ENCODE measurements at regions not wholly inside any gene's neighbourhood (a gene's known extent, or its start where the extent isn't known, plus 50 kb on each side); places are given as distances from the start of the nearest gene placed in this dataset.
A peak's percentile ranks its signal among the peaks of the same experiment; 100 is the strongest.
"Not testable (repeated sequence)": the region's sequence is repeated elsewhere in the genome, so short reads cannot be mapped to it uniquely, and the experiment has no call there.

- H3K4me3 ChIP-seq (ENCODE audit: low read depth, low read length); H3K36me3 ChIP-seq (ENCODE audit: control insufficient read depth, insufficient read depth, low read length); H3K9me3 ChIP-seq; H3K4me1 Mint-ChIP-seq (ENCODE audit: low read depth, unreplicated experiment); POLR2A ChIA-PET; H3K36me3 Mint-ChIP-seq (ENCODE audit: insufficient read depth, unreplicated experiment); H3K4me3 Mint-ChIP-seq (ENCODE audit: unreplicated experiment); BruUV-seq (replicated peaks); H3K27ac Mint-ChIP-seq (ENCODE audit: unreplicated experiment); H3K27me3 ChIP-seq (replicated peaks; ENCODE audit: control insufficient read depth, insufficient read depth, low read length); intact Hi-C loops (cut with micrococcal nuclease; ENCODE audit: unreplicated experiment); CTCF ChIA-PET; H3K9me3 Mint-ChIP-seq (ENCODE audit: unreplicated experiment); DNase-seq; H3K4me1 ChIP-seq: not testable (repeated sequence)
- peaks cover 25% of the 10 kb centered on the region for H3K27me3 Mint-ChIP-seq (ENCODE audit: insufficient read depth, unreplicated experiment)
These were observed 1065.1 kb downstream of the RPIA start for GRCh38 chr2:89756616-89757015.

- peak in 1 of 2 experiments; percentile 25 for DNase-seq
- intact Hi-C loops (cut with micrococcal nuclease; ENCODE audit: unreplicated experiment); CTCF ChIA-PET; H3K4me1 Mint-ChIP-seq (ENCODE audit: low read depth, unreplicated experiment); H3K36me3 Mint-ChIP-seq (ENCODE audit: insufficient read depth, unreplicated experiment); H3K4me3 ChIP-seq (ENCODE audit: low read depth, low read length); H3K4me3 Mint-ChIP-seq (ENCODE audit: unreplicated experiment); H3K27me3 ChIP-seq (replicated peaks; ENCODE audit: control insufficient read depth, insufficient read depth, low read length); H3K9me3 Mint-ChIP-seq (ENCODE audit: unreplicated experiment); H3K4me1 ChIP-seq; H3K27ac Mint-ChIP-seq (ENCODE audit: unreplicated experiment); H3K9me3 ChIP-seq; BruUV-seq (replicated peaks); POLR2A ChIA-PET; H3K36me3 ChIP-seq (ENCODE audit: control insufficient read depth, insufficient read depth, low read length): not testable (repeated sequence)
- peaks cover 26% of the 10 kb centered on the region for H3K27me3 Mint-ChIP-seq (ENCODE audit: insufficient read depth, unreplicated experiment)
These were observed 1067.0 kb downstream of the RPIA start for GRCh38 chr2:89758332-89759026.

GRCh38 chr2:89760762-89761161 lies 1069.3 kb downstream of the RPIA start:
- H3K36me3 Mint-ChIP-seq (ENCODE audit: insufficient read depth, unreplicated experiment); H3K9me3 Mint-ChIP-seq (ENCODE audit: unreplicated experiment): not testable (repeated sequence)

DNA sequence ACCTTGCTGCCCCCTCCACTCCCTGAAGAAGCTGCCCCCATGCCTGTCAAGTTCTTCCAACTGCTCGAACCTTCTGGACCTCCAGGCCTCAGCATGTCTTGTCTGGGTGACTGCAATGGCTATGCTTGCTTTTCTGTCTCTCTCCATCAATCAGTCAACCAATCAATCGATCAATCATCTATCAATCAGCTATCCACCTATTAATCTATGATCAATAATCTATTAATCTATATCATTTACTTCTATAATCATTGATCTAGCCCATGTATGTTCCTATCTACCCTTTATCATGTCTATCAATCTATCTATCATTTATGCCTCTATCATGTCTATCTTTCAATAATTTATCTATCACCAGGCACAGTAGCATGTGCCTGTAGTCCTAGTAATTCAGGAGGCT lies 1069.7 kb downstream of the RPIA start:
- intact Hi-C loops (cut with micrococcal nuclease; ENCODE audit: unreplicated experiment); H3K9me3 ChIP-seq; POLR2A ChIA-PET; H3K27me3 ChIP-seq (replicated peaks; ENCODE audit: control insufficient read depth, insufficient read depth, low read length); H3K4me3 ChIP-seq (ENCODE audit: low read depth, low read length); H3K36me3 Mint-ChIP-seq (ENCODE audit: insufficient read depth, unreplicated experiment); H3K27ac Mint-ChIP-seq (ENCODE audit: unreplicated experiment); H3K4me1 Mint-ChIP-seq (ENCODE audit: low read depth, unreplicated experiment); BruUV-seq (replicated peaks); H3K36me3 ChIP-seq (ENCODE audit: control insufficient read depth, insufficient read depth, low read length); H3K9me3 Mint-ChIP-seq (ENCODE audit: unreplicated experiment); DNase-seq; H3K4me1 ChIP-seq; H3K4me3 Mint-ChIP-seq (ENCODE audit: unreplicated experiment); CTCF ChIA-PET: not testable (repeated sequence)
- peaks cover 17% of the 10 kb centered on the region for H3K27me3 Mint-ChIP-seq (ENCODE audit: insufficient read depth, unreplicated experiment)

More at GRCh38 chr2:89760762-89761161, 1069.3 kb downstream of the RPIA start:
- H3K27me3 ChIP-seq (replicated peaks; ENCODE audit: control insufficient read depth, insufficient read depth, low read length); H3K4me3 Mint-ChIP-seq (ENCODE audit: unreplicated experiment); H3K9me3 ChIP-seq; H3K36me3 ChIP-seq (ENCODE audit: control insufficient read depth, insufficient read depth, low read length); POLR2A ChIA-PET; H3K4me3 ChIP-seq (ENCODE audit: low read depth, low read length); intact Hi-C loops (cut with micrococcal nuclease; ENCODE audit: unreplicated experiment); H3K4me1 ChIP-seq; BruUV-seq (replicated peaks); H3K27ac Mint-ChIP-seq (ENCODE audit: unreplicated experiment); CTCF ChIA-PET; H3K4me1 Mint-ChIP-seq (ENCODE audit: low read depth, unreplicated experiment): not testable (repeated sequence)
- peak in 1 of 2 experiments; percentile 25 for DNase-seq
- H3K27me3 Mint-ChIP-seq (ENCODE audit: insufficient read depth, unreplicated experiment), result peaks cover 19% of the 10 kb centered on the region

GRCh38 chr2:89761863-89762262 lies 1070.4 kb downstream of the RPIA start:
- POLR2A ChIA-PET; H3K4me3 Mint-ChIP-seq (ENCODE audit: unreplicated experiment); DNase-seq; H3K27ac Mint-ChIP-seq (ENCODE audit: unreplicated experiment); H3K4me3 ChIP-seq (ENCODE audit: low read depth, low read length); BruUV-seq (replicated peaks); H3K4me1 Mint-ChIP-seq (ENCODE audit: low read depth, unreplicated experiment); intact Hi-C loops (cut with micrococcal nuclease; ENCODE audit: unreplicated experiment); H3K36me3 ChIP-seq (ENCODE audit: control insufficient read depth, insufficient read depth, low read length); H3K9me3 ChIP-seq; H3K4me1 ChIP-seq; H3K9me3 Mint-ChIP-seq (ENCODE audit: unreplicated experiment); H3K27me3 ChIP-seq (replicated peaks; ENCODE audit: control insufficient read depth, insufficient read depth, low read length); H3K36me3 Mint-ChIP-seq (ENCODE audit: insufficient read depth, unreplicated experiment); CTCF ChIA-PET: not testable (repeated sequence)
- peaks cover 17% of the 10 kb centered on the region for H3K27me3 Mint-ChIP-seq (ENCODE audit: insufficient read depth, unreplicated experiment)

DNA sequence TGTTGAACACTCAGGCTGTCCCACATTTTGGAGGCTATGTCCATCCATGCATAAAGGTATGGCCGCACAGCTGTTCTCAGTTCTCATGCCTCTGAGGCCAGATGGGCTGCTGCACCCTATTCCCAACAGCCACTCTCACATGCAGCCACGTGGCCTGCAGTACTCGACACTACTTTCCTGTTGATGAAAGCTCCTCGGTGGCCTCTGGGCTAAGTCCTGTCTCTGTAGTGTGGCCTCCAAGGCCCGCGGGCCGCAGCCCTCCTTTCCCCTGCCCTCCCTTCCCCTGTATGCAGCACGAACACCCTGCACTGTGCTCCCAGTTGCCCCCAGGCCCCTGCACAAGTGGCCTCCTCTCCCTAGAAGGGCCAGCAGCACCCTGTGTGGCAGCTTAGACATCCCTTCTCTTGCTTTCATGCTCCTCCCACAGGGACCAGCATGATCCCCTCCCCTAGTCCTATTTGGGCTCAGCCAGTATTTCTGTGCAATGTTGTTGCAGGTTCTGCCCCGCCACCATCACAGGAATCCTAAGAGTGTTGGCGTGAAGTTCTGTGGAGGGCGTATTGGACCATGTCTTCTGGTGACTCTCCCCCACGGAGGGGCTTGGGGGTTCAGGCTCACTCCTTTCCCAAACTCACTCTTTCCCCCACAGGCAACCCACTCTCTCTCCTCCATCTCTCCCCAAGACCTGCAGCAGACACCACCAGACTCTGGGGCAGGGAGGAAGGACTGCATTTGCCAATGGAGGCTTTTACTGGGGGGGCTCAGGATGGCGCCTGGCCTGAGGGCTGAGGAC lies 1071.2 kb downstream of the RPIA start:
- H3K27ac Mint-ChIP-seq (ENCODE audit: unreplicated experiment); H3K4me1 Mint-ChIP-seq (ENCODE audit: low read depth, unreplicated experiment); H3K9me3 Mint-ChIP-seq (ENCODE audit: unreplicated experiment); H3K4me1 ChIP-seq; H3K4me3 ChIP-seq (ENCODE audit: low read depth, low read length); POLR2A ChIA-PET; intact Hi-C loops (cut with micrococcal nuclease; ENCODE audit: unreplicated experiment); CTCF ChIA-PET; H3K36me3 Mint-ChIP-seq (ENCODE audit: insufficient read depth, unreplicated experiment); H3K4me3 Mint-ChIP-seq (ENCODE audit: unreplicated experiment); H3K9me3 ChIP-seq; H3K27me3 ChIP-seq (replicated peaks; ENCODE audit: control insufficient read depth, insufficient read depth, low read length); BruUV-seq (replicated peaks); H3K36me3 ChIP-seq (ENCODE audit: control insufficient read depth, insufficient read depth, low read length): not testable (repeated sequence)
- peaks cover 19% of the 10 kb centered on the region for H3K27me3 Mint-ChIP-seq (ENCODE audit: insufficient read depth, unreplicated experiment)
- peak in 1 of 2 experiments; percentile 44 for DNase-seq
